H1 (cell line): ENCODE measurements at regions not wholly inside any gene's neighbourhood (a gene's known extent, or its start where the extent isn't known, plus 50 kb on each side); places are given as distances from the start of the nearest gene placed in this dataset.

Source experiments
- HDAC2 ChIP-seq, 2 experiments: fragments of 300-600 bp in 1 of 2; sonication (generic) in 1 of 2; IDR thresholded peaks; 2 replicates each; pipeline ENCODE4 v1.6.1; 2011 to 2012; ENCODE audit warnings: low read depth in 2 of 2, low read length in 2 of 2, mild to moderate bottlenecking in 2 of 2, moderate library complexity in 2 of 2, borderline replicate concordance in 1 of 2, inconsistent platforms in 1 of 2

DNA sequence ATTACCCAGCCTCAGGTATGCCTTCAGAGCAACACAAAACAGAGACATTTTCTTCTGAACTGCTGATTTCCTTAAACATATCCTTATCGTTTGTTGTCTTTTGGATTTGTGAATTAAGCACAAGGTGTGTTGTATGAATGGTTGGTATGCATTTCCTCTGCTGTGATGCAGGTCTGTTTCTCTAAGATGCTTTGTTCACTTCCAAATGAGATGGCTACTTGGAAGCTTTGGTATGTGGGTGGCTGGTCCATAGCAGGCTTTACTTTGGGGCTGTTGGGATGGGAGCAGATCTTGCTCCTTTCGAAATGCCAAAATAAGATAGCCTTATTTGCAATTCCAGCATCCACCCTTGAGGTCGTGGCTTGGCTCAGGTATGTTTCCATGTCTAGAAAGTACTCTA is 257.2 kb downstream of the INSIG2 start (continued):
- TF ChIP-seq HDAC2 (IDR thresholded peaks at IDR 0.05; ENCODE audit: borderline replicate concordance in 1 of 2, low read depth in 2 of 2, low read length in 2 of 2): no peak
